Common myeloid progenitor, CD34-positive (primary cell): ENCODE measurements at regions not wholly inside any gene's neighbourhood (a gene's known extent, or its start where the extent isn't known, plus 50 kb on each side); places are given as distances from the start of the nearest gene placed in this dataset.

ENCODE experiments used
- CTCF ChIA-PET: fragments of 350-600 bp; sonication (Branson Sonifier 250); formaldehyde crosslinking; loops from one replicate; lab custom pipeline; 2021; ENCODE audit warnings: antibody characterized with exemption; lab: Charles Lee
- POLR2A ChIA-PET: fragments of 350-600 bp; sonication (Branson Sonifier 250); formaldehyde crosslinking; loops from one replicate; lab custom pipeline; 2021; ENCODE audit warnings: antibody characterized with exemption; lab: Charles Lee
- DNase-seq, 3 donors: peaks; one replicate each; pipeline versions ENCODE4 v3.0.0 to v3.0.0-alpha.2; 2013
- H3K27ac ChIP-seq, 2 experiments: 1 replicate in 1 of 2; 2 replicates in 1 of 2; pipeline ENCODE4 v1.7.0; 2013; ENCODE audit warnings: inconsistent platforms in 2 of 2, low read length in 2 of 2, mild to moderate bottlenecking in 2 of 2, low read depth in 1 of 2, moderate library complexity in 1 of 2; ENCODE audit not compliant: severe bottlenecking in 2 of 2, insufficient read depth in 1 of 2, poor library complexity in 1 of 2
- H3K27me3 ChIP-seq, 5 experiments: replicated peaks in 2 of 5; 1 replicate in 3 of 5; 2 replicates in 2 of 5; pipeline versions ENCODE4 v1.6.1 to v1.7.0; 2013; ENCODE audit warnings: low read length in 4 of 5, mild to moderate bottlenecking in 2 of 5, moderate library complexity in 2 of 5, inconsistent platforms in 1 of 5; ENCODE audit not compliant: insufficient read depth in 5 of 5, control insufficient read depth in 4 of 5
- H3K36me3 ChIP-seq, 4 experiments: 1 replicate in 2 of 4; 2 replicates in 2 of 4; pipeline versions ENCODE4 v1.6.1 to v1.7.0; 2013; ENCODE audit warnings: low read length in 3 of 4, control low read depth in 1 of 4, mild to moderate bottlenecking in 1 of 4; ENCODE audit not compliant: control insufficient read depth in 4 of 4, insufficient read depth in 4 of 4
- H3K4me1 ChIP-seq, 4 experiments: 1 replicate in 3 of 4; 2 replicates in 1 of 4; pipeline versions ENCODE4 v1.6.1 to v1.7.1; 2013; ENCODE audit warnings: low read length in 3 of 4, mild to moderate bottlenecking in 3 of 4, control low read depth in 1 of 4, inconsistent platforms in 1 of 4, moderate library complexity in 1 of 4; ENCODE audit not compliant: control insufficient read depth in 4 of 4, insufficient read depth in 4 of 4; ENCODE audit errors: control extremely low read depth in 1 of 4
- H3K4me3 ChIP-seq, 7 experiments: 1 replicate in 4 of 7; 2 replicates in 3 of 7; pipeline versions ENCODE4 v1.5.1 to v1.7.0; 2013; ENCODE audit warnings: mild to moderate bottlenecking in 7 of 7, low read length in 6 of 7, moderate library complexity in 6 of 7, inconsistent platforms in 2 of 7, low read depth in 2 of 7, control low read depth in 1 of 7; ENCODE audit not compliant: insufficient read depth in 4 of 7, control insufficient read depth in 1 of 7; ENCODE audit errors: extremely low read depth in 1 of 7
- H3K9me3 ChIP-seq, 5 experiments: 1 replicate in 4 of 5; 2 replicates in 1 of 5; pipeline versions ENCODE4 v1.6.1 to v1.7.1; 2013; ENCODE audit warnings: low read length in 4 of 5, mild to moderate bottlenecking in 2 of 5, inconsistent platforms in 1 of 5, low read depth in 1 of 5, moderate library complexity in 1 of 5; ENCODE audit not compliant: control insufficient read depth in 4 of 5, insufficient read depth in 2 of 5; ENCODE audit errors: control extremely low read depth in 1 of 5
- WGBS: methylation state at CpG from one replicate; pipeline ENCODE4 v1.1.5; 2013; ENCODE audit not compliant: insufficient coverage; 5-methylcytosine and 5-hydroxymethylcytosine counted together

DNA sequence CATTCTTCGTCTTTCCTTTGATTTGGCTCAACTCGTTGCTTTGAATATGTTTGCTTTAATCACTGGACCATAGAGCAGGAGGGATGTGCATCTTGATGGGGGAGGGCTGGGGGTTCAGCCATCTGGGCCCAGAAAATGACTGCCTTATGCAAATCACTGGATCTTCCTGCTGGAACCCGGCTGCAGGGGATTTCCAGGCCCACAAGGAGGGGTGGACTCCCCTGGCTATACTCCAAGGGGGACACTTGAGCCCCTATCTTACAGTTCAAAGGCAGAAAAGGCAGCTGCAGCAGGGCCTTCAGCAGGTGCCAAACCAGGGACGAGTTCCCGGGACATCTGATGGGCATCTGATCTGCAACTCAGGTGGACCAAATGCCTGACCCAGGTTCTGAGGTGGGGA lies 122.5 kb downstream of the DICER1 start:
- H3K4me3 ChIP-seq = no peak overlapping the region
- 67% methylated on average over 4 of the region's 5 CpGs for WGBS
- no peaks in the 10 kb centered on the region for H3K4me1 ChIP-seq
- ChIA-PET CTCF (no interaction called here), POLR2A (no interaction called here)
- peaks cover 0 to 11% (median 0%) of the 10 kb centered on the region in 5 experiments for H3K9me3 ChIP-seq
- H3K36me3 ChIP-seq = no peaks in the 10 kb centered on the region
- peaks cover 0 to 13% (median 0%) of the 10 kb centered on the region in 5 experiments for H3K27me3 ChIP-seq
- DNase-seq = no peak
- no peak overlapping the region for H3K27ac ChIP-seq

- no peak for DNase-seq
- Histone ChIP-seq H3K36me3 (no peaks in the 10 kb centered on the region), H3K27ac (no peak overlapping the region), H3K27me3 (peaks cover 0 to 5% (median 2%) of the 10 kb centered on the region in 5 experiments), H3K9me3 (peaks cover 0 to 11% (median 0%) of the 10 kb centered on the region in 5 experiments), H3K4me1 (no peaks in the 10 kb centered on the region), H3K4me3 (no peak overlapping the region)
- ChIA-PET CTCF (no interaction called here), POLR2A (no interaction called here)
- 75% methylated on average over 5 of the region's 8 CpGs for WGBS
Observed at GRCh38 chr14:95033682-95034632, 123.4 kb downstream of the DICER1 start.

DNA sequence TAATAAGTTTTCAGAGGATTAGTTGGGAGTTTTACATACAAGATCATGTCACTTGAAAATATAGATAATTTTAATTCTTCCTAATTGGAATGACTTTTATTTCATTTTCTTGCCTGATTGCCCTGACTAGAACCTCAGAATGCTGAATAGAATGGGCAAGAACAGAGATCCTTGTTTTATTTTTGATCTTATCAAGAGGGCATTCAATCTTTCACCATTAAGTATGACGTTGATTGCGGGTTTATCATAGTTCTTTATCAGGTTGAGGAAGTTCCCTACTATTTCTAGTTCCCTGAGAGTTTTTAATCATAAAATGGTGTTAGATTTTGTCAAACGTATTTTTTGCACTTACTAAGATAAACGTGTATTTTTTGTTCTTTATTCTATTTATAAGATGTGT lies 124.3 kb downstream of the DICER1 start:
- Histone ChIP-seq H3K27ac (no peak overlapping the region), H3K36me3 (no peaks in the 10 kb centered on the region), H3K4me3 (no peak overlapping the region), H3K27me3 (peaks cover 0 to 5% (median 2%) of the 10 kb centered on the region in 5 experiments), H3K4me1 (no peaks in the 10 kb centered on the region), H3K9me3 (peaks cover 0 to 11% (median 0%) of the 10 kb centered on the region in 5 experiments)
- WGBS = no CpG with 5 or more reads among the region's 4 CpGs
- ChIA-PET POLR2A (no interaction called here), CTCF (no interaction called here)
- DNase-seq = no peak

GRCh38 chr14:95026851-95027463 lies 130.4 kb downstream of the DICER1 start:
- peaks cover 0 to 2% (median 0%) of the 10 kb centered on the region in 5 experiments for H3K27me3 ChIP-seq
- peaks cover 0 to 6% (median 0%) of the 10 kb centered on the region in 5 experiments for H3K9me3 ChIP-seq
- DNase-seq = no peak
- ChIA-PET POLR2A (no interaction called here), CTCF (no interaction called here)
- H3K4me1 ChIP-seq = no peaks in the 10 kb centered on the region
- H3K27ac ChIP-seq = no peak overlapping the region
- H3K4me3 ChIP-seq = no peak overlapping the region
- no peaks in the 10 kb centered on the region for H3K36me3 ChIP-seq
- WGBS = 88% methylated on average over 7 of the region's 7 CpGs

DNA sequence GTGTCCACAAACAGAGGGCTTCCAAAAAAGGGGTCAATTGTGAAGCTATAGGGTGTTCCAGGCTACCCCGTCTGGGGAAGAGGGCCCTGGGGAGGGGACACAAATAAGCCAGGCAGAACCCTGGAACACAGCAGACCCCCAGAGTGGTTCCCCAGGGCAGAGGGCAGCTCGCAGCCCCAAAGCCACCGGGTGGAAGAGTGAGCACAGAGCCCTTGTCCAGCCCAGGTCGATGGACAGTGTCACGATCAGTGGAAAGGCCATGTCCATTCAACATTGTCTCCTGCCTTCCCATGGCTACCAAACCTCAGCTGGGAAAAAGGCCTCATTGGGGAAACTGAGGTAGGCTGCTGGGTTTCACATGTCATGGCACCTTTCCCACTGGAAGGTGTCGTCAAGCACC lies 131.4 kb downstream of the DICER1 start:
- Histone ChIP-seq H3K36me3 (no peaks in the 10 kb centered on the region), H3K27me3 (peaks cover 0 to 2% (median 0%) of the 10 kb centered on the region in 5 experiments), H3K9me3 (peaks cover 0 to 7% (median 3%) of the 10 kb centered on the region in 5 experiments), H3K4me3 (no peak overlapping the region), H3K27ac (no peak overlapping the region), H3K4me1 (no peaks in the 10 kb centered on the region)
- 97% methylated on average over 3 of the region's 6 CpGs for WGBS
- CTCF ChIA-PET = no interaction called here
- POLR2A ChIA-PET = no interaction called here
- DNase-seq = no peak

- Histone ChIP-seq H3K27ac (no peak overlapping the region), H3K4me1 (no peaks in the 10 kb centered on the region), H3K9me3 (peaks cover 0 to 7% (median 3%) of the 10 kb centered on the region in 5 experiments), H3K27me3 (peaks cover 0 to 2% (median 0%) of the 10 kb centered on the region in 5 experiments), H3K36me3 (no peaks in the 10 kb centered on the region), H3K4me3 (no peak overlapping the region)
- no peak for DNase-seq
- POLR2A ChIA-PET = no interaction called here
- 88% methylated on average over 4 of the region's 4 CpGs for WGBS
- CTCF ChIA-PET = no interaction called here
Observed at GRCh38 chr14:95025218-95025617, 132.1 kb downstream of the DICER1 start.

DNA sequence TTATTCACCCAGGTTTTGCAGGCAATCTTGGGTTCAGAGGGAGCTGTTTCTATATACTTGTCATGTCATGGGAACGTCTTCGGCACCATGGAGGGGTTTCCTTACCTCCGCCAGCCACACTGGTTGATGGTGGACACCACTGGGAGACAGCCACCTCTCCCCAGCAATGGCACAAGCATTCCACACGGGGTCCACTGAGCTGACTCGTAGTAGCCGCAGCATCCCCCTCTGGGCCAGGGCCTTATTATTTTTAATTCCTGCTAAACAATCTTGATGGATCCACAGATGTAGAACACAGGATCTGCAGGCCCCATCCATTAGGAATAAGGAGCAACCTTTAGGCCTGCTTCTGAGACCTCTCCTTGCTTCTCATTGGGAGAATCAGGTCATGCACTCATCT lies 132.9 kb downstream of the DICER1 start:
- H3K9me3 ChIP-seq = peaks cover 0 to 7% (median 3%) of the 10 kb centered on the region in 5 experiments
- H3K27me3 ChIP-seq = peaks cover 0 to 2% (median 0%) of the 10 kb centered on the region in 5 experiments
- H3K4me1 ChIP-seq = no peaks in the 10 kb centered on the region
- no peak overlapping the region for H3K4me3 ChIP-seq
- H3K36me3 ChIP-seq = no peaks in the 10 kb centered on the region
- ChIA-PET POLR2A (no interaction called here), CTCF (no interaction called here)
- H3K27ac ChIP-seq = no peak overlapping the region
- WGBS = 85% methylated on average over 6 of the region's 6 CpGs
- no peak for DNase-seq
